GM19351 (cell line): ENCODE measurements at regions not wholly inside any gene's neighbourhood (a gene's known extent, or its start where the extent isn't known, plus 50 kb on each side); places are given as distances from the start of the nearest gene placed in this dataset.

ENCODE experiments used
- ATAC-seq: cut with Tn5 transposase; IDR thresholded peaks from one replicate; pipeline ENCODE4 v1.9.1; 2021; ENCODE audit warnings: mild to moderate bottlenecking, moderate library complexity; ENCODE audit not compliant: unreplicated experiment

GRCh38 chr4:119933606-119934005 lies 133.0 kb downstream of the MAD2L1 start:
- ATAC-seq, result no peak

- no peak for ATAC-seq
Observed at GRCh38 chr4:119932277-119932676, 134.4 kb downstream of the MAD2L1 start.

GRCh38 chr4:119930546-119930945 lies 136.1 kb downstream of the MAD2L1 start:
- ATAC-seq, result no peak

GRCh38 chr4:119921830-119922229 lies 144.8 kb downstream of the MAD2L1 start:
- no peak for ATAC-seq

DNA sequence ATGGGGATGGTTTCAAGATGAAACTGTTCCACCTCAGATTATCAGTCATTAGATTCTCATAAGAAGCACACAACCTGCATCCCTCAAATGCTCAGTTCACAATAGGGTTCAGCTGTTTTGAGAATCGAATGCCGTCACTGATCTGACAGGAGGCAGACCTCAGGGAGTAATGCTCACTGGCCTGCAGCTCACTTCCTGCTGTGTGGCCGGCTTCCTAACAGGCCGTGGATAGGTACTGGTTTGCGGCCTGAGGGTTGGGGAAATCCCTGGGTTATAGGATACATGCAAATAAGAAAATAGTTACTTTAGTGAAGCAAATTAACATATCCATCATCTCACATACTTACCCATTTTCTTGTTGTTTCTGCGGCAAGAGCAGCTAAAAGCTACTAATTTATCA lies 160.4 kb downstream of the MAD2L1 start:
- ATAC-seq, result no peak

DNA sequence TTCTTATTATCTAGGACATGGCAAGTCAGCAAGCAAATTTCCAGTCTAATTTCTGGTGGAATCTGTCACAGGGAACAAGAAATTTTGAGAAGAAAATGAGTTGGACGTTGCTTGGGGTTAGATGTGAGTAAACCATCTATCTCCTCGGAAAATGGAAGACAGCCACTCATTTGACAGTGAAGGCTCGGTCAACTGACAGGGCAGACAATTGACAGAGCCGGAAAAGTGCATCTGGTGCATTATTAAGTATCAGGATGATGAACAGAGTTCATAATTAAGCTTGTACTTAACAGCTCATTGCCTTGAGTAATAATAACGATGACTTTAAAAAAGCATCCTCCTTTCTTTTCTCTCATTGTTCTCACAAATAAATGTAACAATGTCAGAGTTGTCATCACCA lies 168.4 kb downstream of the MAD2L1 start:
- ATAC-seq, result no peak

DNA sequence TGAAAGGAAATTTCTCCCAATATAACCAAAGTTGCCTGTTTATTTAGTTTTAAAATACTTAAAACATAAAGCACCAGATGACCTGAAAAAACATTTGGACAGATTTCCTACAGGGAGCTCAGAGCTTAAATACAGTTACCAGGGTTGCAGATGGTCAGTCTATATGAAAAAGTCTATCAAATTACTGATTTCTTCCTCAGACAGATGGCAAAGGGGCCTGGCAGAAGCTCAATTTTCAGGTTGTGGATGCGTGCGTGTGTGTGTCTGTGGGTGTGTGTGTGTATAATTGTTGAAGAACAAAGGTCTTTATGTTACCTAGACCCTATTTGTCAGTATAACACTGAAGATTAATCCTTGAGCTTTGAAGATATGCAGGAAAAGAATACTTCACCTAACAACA lies 169.4 kb downstream of the MAD2L1 start:
- no peak for ATAC-seq

DNA sequence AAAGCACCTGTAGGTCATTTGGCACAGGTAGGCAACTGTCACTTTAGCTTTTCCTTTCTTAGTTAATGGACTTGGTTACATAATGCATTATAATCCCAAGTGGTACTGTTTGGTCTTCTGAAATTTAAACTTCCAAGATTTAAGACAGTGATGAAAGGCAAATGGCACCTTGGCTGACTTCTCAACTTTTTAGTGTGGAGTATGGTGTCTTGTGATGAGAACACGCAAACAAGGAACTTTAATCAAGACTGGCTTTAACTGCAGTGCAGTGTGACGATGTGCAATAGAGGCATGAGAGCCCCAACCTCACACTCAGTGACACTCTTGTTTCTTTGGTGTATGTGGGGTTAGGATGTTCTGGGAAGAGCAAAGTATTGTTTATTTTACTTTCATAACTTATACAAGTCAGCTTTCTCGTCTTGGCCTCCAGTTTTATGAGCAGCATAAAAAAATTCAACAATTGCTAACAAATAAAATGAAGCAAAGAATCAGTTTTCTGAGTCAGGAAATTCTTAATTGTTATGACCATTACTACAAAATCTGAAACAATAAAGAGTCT lies 171.9 kb downstream of the MAD2L1 start:
- no peak for ATAC-seq

DNA sequence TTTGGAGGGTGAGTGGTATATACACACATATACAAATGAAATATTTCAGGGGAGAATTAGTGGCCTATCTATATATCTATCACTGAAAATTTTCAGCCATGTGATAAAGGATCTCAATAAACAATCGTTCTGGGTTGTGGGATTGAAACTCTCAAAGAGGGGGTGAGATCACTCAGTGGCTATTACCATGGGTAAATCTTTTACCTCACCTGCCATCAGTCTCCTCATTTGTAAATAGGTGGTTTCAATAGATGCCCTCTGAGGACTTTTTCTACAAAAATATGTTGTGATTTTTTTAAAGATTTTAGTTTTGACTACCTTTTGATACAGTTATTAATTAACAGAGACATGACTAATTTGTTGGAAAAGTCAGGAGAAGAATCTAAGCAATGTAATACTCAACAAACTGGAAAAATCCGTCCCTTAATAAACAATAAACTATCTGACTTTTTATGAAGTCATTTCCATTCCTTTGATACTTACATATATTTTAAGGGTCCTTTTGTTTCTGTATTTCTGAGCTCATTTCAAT lies 192.8 kb downstream of the MAD2L1 start:
- ATAC-seq, result no peak

GRCh38 chr4:119873132-119873531 lies 193.5 kb downstream of the MAD2L1 start:
- ATAC-seq, result no peak

DNA sequence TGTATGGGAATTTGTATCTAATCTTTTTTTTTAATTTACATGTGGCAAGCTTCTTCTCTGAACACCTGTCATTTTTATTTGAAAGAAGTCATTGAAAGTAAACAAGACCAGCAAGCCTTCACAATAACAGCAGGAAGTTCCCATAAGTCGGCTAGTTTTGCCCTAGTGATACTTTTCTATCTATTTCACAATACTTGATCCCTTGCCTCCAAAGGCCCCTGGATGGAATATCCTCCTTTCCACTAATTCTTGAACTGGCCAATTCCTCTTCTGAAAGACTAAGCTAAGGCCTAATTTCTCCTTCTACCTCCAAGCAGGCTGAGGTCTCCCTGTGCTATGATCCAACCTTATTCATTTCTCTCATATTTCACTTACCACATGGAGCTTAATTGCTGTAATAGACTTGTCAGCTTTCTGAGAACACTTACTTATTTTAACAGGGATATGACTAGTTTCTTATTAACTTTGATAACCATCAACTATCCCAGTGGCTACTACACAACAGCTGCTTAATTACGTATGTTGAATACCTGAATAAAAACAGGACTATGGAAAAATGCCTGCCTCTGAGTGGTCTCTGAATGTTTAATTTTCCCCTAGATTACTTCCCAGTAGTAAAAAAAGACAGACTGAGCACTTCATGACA lies 194.2 kb downstream of the MAD2L1 start:
- no peak for ATAC-seq

- ATAC-seq, result no peak
Observed at GRCh38 chr4:119870856-119871255, 195.8 kb downstream of the MAD2L1 start.

DNA sequence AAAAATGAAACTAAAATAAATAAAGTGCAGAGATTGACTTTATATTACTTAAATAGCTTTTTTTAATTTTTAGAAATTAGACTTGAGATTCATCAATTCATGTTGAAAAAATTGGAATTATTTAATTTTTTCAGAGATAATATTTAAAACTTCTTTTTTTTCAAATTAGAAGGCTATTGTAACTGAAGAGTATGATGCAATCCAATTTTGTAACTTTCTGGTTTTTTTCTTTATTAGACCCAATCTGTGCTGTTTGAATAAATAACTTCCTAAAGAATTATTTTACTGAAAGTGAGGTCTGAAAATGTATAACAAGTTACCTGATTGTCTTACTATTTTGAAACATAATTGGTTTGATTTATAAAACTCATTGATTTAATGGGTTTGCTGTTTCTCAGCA lies 200.9 kb downstream of the MAD2L1 start:
- ATAC-seq, result no peak

- ATAC-seq, result no peak
Observed at GRCh38 chr4:119865389-119865788, 201.3 kb downstream of the MAD2L1 start.

- no peak for ATAC-seq
Observed at GRCh38 chr4:119861731-119862130, 204.9 kb downstream of the MAD2L1 start.

DNA sequence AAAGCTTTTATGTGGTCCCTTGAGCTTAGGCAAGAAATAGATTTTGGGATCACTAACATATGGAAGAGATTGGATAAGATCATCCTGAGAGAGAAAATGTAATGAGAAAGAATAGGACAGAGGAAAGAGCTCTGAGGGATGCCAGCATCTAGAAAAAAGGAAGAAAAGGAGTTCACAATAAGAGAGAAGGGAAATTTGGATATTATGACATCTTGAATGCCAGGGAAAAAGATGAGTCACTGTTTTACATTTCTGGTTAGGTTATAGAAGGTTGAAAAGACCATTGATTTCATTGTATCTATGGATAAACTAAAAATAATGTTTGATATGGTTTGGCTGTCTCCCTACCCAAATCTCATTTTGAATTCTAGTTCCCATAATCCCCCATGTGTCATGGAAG lies 208.5 kb downstream of the MAD2L1 start:
- no peak for ATAC-seq

DNA sequence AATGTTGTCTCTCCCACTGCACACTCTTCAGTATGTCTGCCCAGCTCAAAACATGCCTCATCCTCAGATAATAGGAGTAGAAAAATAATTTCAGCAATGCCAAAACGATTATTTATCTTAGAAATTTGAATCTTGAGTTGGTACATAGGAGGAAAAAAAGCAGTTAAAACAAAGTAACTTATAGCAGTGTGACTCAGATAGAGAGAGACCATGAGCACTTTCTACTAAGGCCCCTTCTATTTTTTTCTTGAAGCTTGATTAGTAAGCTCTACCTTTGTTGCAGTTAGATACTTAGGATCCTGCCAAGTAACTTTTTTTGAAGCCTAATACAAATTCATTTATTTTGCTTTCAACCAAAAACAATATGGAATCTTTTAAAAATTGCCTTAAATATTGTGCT lies 212.3 kb downstream of the MAD2L1 start:
- no peak for ATAC-seq

DNA sequence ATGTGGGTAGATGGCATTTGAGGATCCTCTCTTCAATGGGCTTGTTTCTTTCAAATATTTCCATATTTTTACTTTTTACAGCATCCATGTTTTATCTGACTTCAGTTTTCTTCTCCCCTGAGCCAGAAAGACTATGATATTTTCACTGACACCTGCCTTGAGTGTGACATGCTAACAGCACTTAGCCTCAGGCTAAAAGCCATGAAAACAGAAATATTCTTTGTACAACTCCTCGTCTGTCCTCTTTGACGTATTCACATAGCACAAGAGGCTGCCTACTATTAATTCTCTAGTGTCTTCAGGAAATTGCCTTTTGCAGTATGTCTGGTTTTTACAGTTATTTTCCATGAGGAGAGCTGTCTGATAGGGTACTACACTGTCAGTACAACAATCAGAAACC lies 215.0 kb downstream of the MAD2L1 start:
- ATAC-seq, result no peak

GRCh38 chr4:119841361-119841760 lies 212.8 kb upstream of the PDE5A start:
- ATAC-seq, result no peak

DNA sequence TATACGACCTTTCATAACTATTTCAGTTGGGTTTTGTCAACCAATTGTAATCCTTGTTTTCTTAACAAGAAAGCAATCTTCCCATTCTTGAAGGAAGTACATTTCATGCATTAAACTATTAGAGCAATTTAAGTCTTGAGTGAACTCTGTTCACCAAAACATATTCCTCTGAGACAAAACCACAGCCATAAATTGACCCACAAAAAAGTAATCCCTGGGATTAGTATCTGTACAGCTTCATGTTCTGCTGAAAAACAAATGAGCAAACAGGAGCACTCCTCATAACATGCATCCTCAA lies 207.0 kb upstream of the PDE5A start:
- no peak for ATAC-seq

GRCh38 chr4:119834906-119835612 lies 206.5 kb upstream of the PDE5A start:
- ATAC-seq, result no peak

DNA sequence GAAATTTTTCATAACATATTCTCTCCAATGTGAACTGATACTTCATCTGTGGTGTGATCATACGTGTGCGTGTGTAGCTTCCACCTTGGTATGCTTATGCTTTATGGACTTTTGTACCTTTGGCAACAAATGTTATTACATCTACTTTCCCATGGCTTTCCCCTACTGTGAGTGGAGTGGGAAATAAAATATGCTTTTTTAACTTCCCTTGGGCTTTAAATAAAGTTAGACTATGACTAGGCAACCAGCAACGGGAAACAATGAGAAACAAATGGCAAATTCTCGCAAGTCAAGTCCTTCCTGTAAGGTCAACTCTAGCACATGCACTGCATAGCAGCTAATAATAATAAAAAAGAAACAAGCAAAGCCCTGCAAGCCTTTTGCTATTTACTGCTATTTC lies 205.0 kb upstream of the PDE5A start:
- ATAC-seq, result no peak
